ENCODE measurements at regions not wholly inside any gene's neighbourhood (a gene's known extent, or its start where the extent isn't known, plus 50 kb on each side); places are given as distances from the start of the nearest gene placed in this dataset.

- DNase-seq (ENCODE audit: low spot score), result no peak
Observed at GRCh38 chr5:111869681-111870080, 112.7 kb upstream of the NREP start.

GRCh38 chr5:111865356-111865755 lies 108.4 kb upstream of the NREP start:
- no peak for DNase-seq (ENCODE audit: low spot score)

GRCh38 chr5:111863801-111864200 lies 106.8 kb upstream of the NREP start:
- DNase-seq (ENCODE audit: low spot score), result no peak

GRCh38 chr5:111859533-111860270 lies 102.7 kb upstream of the NREP start:
- no peak for DNase-seq (ENCODE audit: low spot score)

GRCh38 chr5:111859031-111859430 lies 102.0 kb upstream of the NREP start:
- no peak for DNase-seq (ENCODE audit: low spot score)

GRCh38 chr5:111857623-111858022 lies 100.6 kb upstream of the NREP start:
- DNase-seq (ENCODE audit: low spot score), result no peak

- DNase-seq (ENCODE audit: low spot score), result no peak
Observed at GRCh38 chr5:111856876-111857466, 100.0 kb upstream of the NREP start.

- DNase-seq (ENCODE audit: low spot score), result no peak
Observed at GRCh38 chr5:111855356-111855755, 98.4 kb upstream of the NREP start.

GRCh38 chr5:111854186-111854585 lies 97.2 kb upstream of the NREP start:
- no peak for DNase-seq (ENCODE audit: low spot score)

- DNase-seq (ENCODE audit: low spot score), result no peak
Observed at GRCh38 chr5:111853748-111854147, 96.8 kb upstream of the NREP start.

- no peak for DNase-seq (ENCODE audit: low spot score)
Observed at GRCh38 chr5:111851631-111852548, 94.9 kb upstream of the NREP start.

- DNase-seq (ENCODE audit: low spot score), result no peak
Observed at GRCh38 chr5:111848476-111848875, 91.5 kb upstream of the NREP start.

- DNase-seq (ENCODE audit: low spot score), result no peak
Observed at GRCh38 chr5:111847052-111847925, 90.3 kb upstream of the NREP start.

- DNase-seq (ENCODE audit: low spot score), result no peak
Observed at GRCh38 chr5:111840036-111840674, 83.2 kb upstream of the NREP start.

- no peak for DNase-seq (ENCODE audit: low spot score)
Observed at GRCh38 chr5:111839438-111839837, 82.4 kb upstream of the NREP start.

GRCh38 chr5:111836426-111836825 lies 79.4 kb upstream of the NREP start:
- no peak for DNase-seq (ENCODE audit: low spot score)

GRCh38 chr5:111834926-111835599 lies 78.1 kb upstream of the NREP start:
- no peak for DNase-seq (ENCODE audit: low spot score)

GRCh38 chr5:111830333-111830732 lies 73.3 kb upstream of the NREP start:
- DNase-seq (ENCODE audit: low spot score), result no peak

GRCh38 chr5:111829701-111830100 lies 72.7 kb upstream of the NREP start:
- DNase-seq (ENCODE audit: low spot score), result no peak

- no peak for DNase-seq (ENCODE audit: low spot score)
Observed at GRCh38 chr5:111826064-111826463, 69.1 kb upstream of the NREP start.

- DNase-seq (ENCODE audit: low spot score), result no peak
Observed at GRCh38 chr5:111820072-111820471, 63.1 kb upstream of the NREP start.

Measured in activated CD4-positive, alpha-beta T cell treated with anti-CD3 and anti-CD28 coated beads, Interleukin-2, Interleukin-4, amounts not matched to agents 100 ng/mL and 50 ng/mL, durations not matched to agents 16 hours and 8 hours (primary cell).